A673 (cell line): ENCODE measurements at regions not wholly inside any gene's neighbourhood (a gene's known extent, or its start where the extent isn't known, plus 50 kb on each side); places are given as distances from the start of the nearest gene placed in this dataset.

Experiments used
- EZH2 ChIP-seq: fragments of 200-600 bp; sonication (generic); IDR thresholded peaks from 2 replicates; pipeline ENCODE4 v1.6.1; 2017; ENCODE audit warnings: borderline replicate concordance, low read depth, mild to moderate bottlenecking, mixed read lengths, antibody characterized with exemption, low read length; ENCODE audit not compliant: poor library complexity, severe bottlenecking
- TF ChIP-seq, protein P1 (sequence below): fragments of 300-800, 200-600 bp; sonication (generic); conservative IDR thresholded peaks from 2 replicates; pipeline ENCODE4 v1.5.1; 2017; ENCODE audit warnings: low read depth, mild to moderate bottlenecking, antibody characterized with exemption, low read length, moderate library complexity, mixed read lengths

DNA sequence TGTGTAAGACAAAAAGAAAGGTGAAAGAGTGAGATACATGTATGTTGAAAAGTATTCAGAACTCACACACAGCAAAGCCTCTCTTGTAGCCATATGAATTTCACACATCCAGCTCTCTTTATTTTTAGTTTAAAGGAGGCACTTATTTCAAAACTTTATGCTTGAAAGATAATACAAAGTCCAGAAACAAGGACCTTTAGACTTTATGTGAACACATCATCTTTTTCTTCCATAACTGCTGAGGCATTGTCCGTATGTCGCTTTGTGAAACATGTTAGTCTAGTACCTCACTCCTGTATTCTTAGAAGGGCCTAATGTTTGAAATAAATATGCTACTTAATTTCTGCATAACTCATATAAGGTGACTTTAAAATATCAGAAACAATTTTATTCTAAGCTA, 763.4 kb downstream of the GBE1 start:
- TF ChIP-seq, protein P1, sequence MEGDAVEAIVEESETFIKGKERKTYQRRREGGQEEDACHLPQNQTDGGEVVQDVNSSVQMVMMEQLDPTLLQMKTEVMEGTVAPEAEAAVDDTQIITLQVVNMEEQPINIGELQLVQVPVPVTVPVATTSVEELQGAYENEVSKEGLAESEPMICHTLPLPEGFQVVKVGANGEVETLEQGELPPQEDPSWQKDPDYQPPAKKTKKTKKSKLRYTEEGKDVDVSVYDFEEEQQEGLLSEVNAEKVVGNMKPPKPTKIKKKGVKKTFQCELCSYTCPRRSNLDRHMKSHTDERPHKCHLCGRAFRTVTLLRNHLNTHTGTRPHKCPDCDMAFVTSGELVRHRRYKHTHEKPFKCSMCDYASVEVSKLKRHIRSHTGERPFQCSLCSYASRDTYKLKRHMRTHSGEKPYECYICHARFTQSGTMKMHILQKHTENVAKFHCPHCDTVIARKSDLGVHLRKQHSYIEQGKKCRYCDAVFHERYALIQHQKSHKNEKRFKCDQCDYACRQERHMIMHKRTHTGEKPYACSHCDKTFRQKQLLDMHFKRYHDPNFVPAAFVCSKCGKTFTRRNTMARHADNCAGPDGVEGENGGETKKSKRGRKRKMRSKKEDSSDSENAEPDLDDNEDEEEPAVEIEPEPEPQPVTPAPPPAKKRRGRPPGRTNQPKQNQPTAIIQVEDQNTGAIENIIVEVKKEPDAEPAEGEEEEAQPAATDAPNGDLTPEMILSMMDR, result no peak
- TF ChIP-seq EZH2, result no peak
